ENCODE measurements at regions not wholly inside any gene's neighbourhood (a gene's known extent, or its start where the extent isn't known, plus 50 kb on each side); places are given as distances from the start of the nearest gene placed in this dataset.

- no peak for DNase-seq
- H3K36me3 ChIP-seq (ENCODE audit: low read depth): no peaks in the 10 kb centered on the region
- H3K4me1 ChIP-seq (ENCODE audit: low read depth): peaks cover 8% of the 10 kb centered on the region
- no peak overlapping the region for H3K4me3 ChIP-seq
- intact Hi-C loops (cut with DNase I, micrococcal nuclease): no loop called here
- TF ChIP-seq CTCF (IDR thresholded peaks at IDR 0.05): no peak
- no peaks in the 10 kb centered on the region for H3K9me3 ChIP-seq
- no peak for ATAC-seq
Measured at GRCh38 chr16:9366048-9366969, 274.9 kb downstream of the HAPSTR1 start.

GRCh38 chr16:9370061-9370491, 278.6 kb downstream of the HAPSTR1 start:
- peaks cover 8% of the 10 kb centered on the region for H3K4me1 ChIP-seq (ENCODE audit: low read depth)
- peak in 2 of 3 donors; percentile 36 to 81 for DNase-seq
- no peaks in the 10 kb centered on the region for H3K36me3 ChIP-seq (ENCODE audit: low read depth)
- no peak overlapping the region for H3K4me3 ChIP-seq
- intact Hi-C loops (cut with DNase I, micrococcal nuclease): no loop called here
- peak; percentile 81 for ATAC-seq
- no peaks in the 10 kb centered on the region for H3K9me3 ChIP-seq
- TF ChIP-seq CTCF (IDR thresholded peaks at IDR 0.05): no peak

- intact Hi-C loops (cut with DNase I, micrococcal nuclease): no loop called here
- no peak overlapping the region for H3K4me3 ChIP-seq
- ATAC-seq (no peak), DNase-seq (no peak)
- no peak for TF ChIP-seq CTCF (IDR thresholded peaks at IDR 0.05)
- peaks cover 8% of the 10 kb centered on the region for H3K4me1 ChIP-seq (ENCODE audit: low read depth)
- H3K36me3 ChIP-seq (ENCODE audit: low read depth): no peaks in the 10 kb centered on the region
- no peaks in the 10 kb centered on the region for H3K9me3 ChIP-seq
Measured at GRCh38 chr16:9371713-9372448, 280.4 kb downstream of the HAPSTR1 start.

GRCh38 chr16:9372934-9373890, 281.8 kb downstream of the HAPSTR1 start:
- Histone ChIP-seq H3K4me3 (no peak overlapping the region), H3K36me3 (ENCODE audit: low read depth) (no peaks in the 10 kb centered on the region), H3K9me3 (no peaks in the 10 kb centered on the region), H3K4me1 (ENCODE audit: low read depth) (peaks cover 8% of the 10 kb centered on the region)
- no peak for DNase-seq
- ATAC-seq: peak; percentile 64
- TF ChIP-seq CTCF (IDR thresholded peaks at IDR 0.05): no peak
- intact Hi-C loops (cut with DNase I, micrococcal nuclease): no loop called here

GRCh38 chr16:9374061-9374460, 282.6 kb downstream of the HAPSTR1 start:
- intact Hi-C loops (cut with DNase I, micrococcal nuclease): no loop called here
- H3K36me3 ChIP-seq (ENCODE audit: low read depth): no peaks in the 10 kb centered on the region
- peaks cover 8% of the 10 kb centered on the region for H3K4me1 ChIP-seq (ENCODE audit: low read depth)
- DNase-seq (no peak), ATAC-seq (no peak)
- no peak for TF ChIP-seq CTCF (IDR thresholded peaks at IDR 0.05)
- H3K9me3 ChIP-seq: no peaks in the 10 kb centered on the region
- no peak overlapping the region for H3K4me3 ChIP-seq

Measured in mucosa of descending colon (tissue), 3 donors.